SW480 (cell line): ENCODE measurements at regions not wholly inside any gene's neighbourhood (a gene's known extent, or its start where the extent isn't known, plus 50 kb on each side); places are given as distances from the start of the nearest gene placed in this dataset.

Experiments used
- DNase-seq: peaks from one replicate; pipeline ENCODE4 v3.0.0-alpha.2; 2016; ENCODE audit warnings: low spot score

DNA sequence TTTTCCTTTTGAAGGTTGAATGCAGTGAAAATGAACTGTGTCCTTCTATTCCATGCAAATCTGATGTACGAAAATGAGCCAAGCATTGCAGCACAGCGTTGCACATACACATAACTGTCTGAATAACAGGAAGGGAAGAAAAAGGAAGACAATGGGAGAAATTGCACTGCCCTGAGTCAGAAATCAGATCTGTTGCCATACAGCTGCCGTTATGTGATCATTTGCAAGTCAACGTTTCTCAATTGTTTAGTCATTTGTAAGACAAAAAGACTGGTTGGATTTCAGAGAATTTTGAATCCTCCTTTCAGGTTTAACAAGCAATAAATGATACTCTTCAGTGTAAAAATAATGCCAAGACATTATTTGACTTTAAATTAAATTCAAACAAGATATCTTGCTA lies 284.1 kb downstream of the DSEL start:
- no peak for DNase-seq

DNA sequence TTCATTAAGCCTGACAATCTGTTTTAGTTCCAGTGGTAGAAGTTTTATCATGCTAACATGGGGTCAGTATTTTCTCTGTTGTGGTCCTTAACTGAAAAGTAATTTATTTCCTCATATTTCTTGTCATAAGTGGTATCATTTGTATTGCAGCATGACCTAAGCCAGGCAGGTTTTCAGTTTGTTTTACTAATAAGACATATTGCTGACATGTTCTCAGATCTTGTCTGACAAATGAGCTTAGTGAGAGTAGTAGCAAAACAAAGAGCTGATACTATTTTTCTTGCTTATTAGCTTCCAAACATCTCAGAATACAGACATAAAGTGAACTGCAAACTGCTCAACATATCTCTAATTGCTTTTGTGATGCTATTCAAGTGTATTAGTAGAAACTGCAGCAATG lies 293.6 kb downstream of the DSEL start:
- no peak for DNase-seq

DNA sequence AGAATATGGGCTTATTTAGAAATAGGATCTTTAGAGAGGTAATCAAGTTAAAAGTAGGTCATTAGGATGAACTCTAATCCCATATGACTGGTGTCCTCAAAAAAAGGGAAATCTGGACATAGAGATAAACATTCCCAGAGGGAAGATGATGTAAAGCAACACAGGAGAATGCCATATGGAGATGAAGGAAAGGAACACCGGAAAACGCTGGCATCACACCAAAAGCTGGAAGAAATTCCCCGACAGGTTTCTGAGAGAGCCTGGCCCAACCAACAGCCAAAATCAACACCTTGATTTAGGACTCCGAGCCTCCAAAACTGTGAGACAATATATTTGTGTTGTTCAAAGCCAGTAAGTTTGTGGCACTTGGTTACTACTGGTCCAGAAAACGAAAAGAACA lies 296.7 kb downstream of the DSEL start:
- no peak for DNase-seq

DNA sequence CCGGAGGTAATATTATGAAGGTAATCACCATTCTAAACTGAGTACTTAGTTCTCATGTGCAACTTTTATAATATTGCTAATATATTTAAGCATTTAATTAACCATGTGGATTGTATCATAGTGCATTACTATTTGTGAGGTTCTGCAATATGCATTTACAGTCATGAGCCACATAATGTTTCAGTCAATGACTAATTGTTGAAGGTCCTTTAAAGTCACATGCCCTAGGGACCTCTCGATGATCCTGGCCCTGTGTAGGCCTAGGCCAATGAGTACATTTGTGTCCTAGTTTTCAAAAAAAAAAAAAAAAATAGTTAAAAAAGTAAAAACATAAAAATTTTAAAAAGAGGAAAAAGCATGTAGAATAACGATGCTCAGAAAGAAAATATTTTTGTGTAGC lies 298.0 kb downstream of the DSEL start:
- DNase-seq, result no peak

DNA sequence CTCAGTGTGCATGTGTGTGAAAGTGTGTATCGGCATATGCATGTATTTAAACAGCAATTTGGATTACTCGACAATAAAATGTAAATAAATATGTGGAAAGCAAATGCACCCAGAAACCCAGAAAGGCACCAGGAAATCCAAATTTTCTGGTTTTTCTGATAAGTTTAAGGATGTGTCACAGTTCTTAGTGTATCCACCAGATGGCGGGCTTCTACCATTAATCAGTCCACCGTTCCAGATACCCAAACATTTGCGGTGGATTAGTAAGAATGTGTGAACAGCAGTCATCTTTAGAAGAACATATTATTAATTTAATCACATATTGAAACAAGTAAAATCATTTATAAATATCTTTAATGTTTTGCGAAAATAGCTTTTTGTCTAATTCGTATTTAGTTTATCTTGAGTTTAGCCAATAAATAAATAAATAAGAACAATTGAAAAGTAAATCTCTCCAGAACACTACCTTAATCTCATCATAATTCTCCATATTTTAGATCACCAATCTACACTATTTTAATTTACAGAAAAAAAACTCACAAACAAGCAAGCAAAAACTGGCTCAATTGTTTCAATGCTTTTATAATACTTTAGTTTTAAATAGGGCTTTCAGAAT lies 298.9 kb downstream of the DSEL start:
- peak; percentile 12 for DNase-seq

DNA sequence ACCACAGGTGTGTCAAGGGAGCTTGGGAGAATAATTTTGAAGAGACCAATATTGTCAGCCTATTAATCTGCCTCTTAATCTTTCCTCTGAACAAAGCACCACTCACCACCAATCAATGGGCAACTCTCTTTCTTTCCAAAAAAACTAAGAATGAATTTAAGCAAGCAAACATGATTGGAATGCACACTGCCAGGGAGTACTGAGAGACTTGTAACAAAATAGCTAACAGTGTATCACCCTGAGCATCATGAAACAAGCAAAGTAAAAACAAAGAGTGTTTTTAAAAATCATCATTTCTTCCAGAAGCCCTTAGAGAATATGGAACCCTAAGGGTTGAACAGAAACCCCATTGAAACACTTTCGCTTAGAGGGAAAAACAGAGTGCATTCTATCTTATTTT lies 299.7 kb downstream of the DSEL start:
- no peak for DNase-seq

DNA sequence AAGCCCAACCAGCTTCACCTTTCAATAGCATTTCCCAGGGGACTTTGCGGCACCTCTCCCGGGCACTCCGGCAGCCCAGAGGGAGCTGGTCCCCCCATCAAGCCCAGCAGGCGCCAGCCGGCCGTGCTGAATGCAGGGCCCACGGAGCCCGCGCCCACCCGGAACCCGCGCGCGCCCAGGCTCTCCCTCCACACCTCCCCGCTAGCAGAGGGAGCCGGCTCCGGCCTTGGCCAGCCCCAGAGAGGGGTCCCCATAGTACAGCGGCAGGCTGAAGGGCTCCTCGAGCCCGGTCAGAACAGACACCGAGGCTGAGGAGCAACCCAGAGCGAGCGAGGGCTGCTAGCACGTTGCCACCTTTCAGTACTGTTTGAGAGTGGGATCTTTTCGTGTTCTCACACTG lies 300.8 kb downstream of the DSEL start:
- no peak for DNase-seq

DNA sequence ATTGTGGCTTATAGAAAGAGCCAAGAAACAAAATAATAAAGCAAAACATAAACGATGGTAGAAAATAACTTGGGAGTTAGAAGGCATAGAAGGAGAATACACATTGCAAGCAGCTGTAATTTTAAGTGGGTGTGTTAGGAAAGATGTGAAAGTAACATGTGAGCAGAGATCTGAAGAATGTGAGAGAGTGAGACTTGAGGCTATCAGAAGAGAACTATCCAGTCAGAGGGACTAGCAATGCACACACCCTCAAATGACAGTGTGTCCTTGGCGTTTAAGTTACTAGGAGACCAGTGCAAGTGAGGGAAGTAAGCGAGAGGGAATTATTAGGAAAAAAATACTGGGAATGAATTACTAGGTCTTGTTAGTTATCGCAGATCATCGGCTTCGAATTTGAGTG lies 304.9 kb downstream of the DSEL start:
- no peak for DNase-seq

DNA sequence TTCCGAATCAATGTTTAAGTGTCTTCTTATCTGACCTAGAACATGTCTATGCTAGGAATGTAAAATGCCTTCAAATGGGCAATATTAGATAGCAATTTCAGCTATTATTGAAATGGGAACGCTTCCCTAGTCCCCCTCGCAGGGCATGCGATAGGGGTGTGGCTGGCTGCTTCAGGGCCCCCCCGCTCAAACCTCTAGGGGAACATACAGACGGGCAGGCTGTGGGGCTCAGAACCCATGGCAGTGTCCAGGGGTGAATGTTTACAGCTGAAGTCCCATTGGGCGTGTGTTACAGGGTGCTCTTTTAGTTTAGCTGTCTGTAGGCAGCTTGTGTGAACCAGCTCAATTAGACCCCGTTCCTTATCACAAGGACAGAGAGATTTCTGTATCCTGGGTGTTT lies 315.9 kb downstream of the DSEL start:
- DNase-seq, result no peak

DNA sequence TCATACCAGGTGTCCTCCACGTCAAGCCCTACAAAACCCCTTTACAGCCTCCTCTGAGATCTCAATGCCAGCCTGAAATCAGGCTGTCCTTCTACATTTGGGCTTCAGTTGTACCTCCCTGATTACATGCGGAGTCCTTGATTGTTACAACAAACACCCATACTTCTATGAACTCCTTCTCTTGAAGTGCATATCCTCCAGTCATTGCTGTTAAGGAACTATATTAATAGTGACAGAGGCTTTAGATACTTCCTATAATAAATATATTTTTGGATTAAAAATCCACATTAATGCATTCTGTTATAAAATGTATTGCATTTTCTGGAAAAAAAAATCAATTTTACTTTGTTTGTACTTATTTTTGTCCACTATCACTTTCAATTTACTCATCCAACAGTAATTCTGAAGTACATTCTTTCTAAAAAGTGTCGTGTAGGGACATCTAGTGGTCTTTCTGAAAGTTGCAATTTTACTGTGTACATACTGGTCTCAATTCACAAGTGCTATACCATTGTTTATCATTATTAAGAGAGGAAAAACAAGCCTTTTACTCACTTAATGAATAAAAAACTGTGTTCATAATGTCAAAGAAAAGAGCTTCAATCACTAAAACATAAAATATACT lies 316.4 kb downstream of the DSEL start:
- peak; percentile 31 for DNase-seq

DNA sequence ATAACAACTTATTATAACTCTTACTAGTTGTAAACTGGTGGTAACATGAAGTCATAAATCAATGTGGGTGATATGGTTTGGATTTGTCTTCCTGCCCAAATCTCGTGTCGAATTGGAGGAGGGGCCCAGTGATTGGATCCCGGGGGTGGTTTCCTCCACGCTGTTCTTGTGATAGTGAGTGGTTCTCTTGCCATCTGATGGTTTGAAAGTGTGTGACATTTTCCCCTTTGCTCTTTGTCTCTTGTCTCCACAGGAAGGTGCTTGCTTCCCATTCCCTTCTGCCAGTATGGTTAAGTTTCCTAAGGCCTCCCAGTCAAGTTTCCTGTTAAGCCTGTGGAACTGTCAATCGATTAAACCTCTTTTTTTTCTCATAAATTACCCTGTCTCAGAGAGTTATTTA lies 321.6 kb downstream of the DSEL start:
- no peak for DNase-seq

DNA sequence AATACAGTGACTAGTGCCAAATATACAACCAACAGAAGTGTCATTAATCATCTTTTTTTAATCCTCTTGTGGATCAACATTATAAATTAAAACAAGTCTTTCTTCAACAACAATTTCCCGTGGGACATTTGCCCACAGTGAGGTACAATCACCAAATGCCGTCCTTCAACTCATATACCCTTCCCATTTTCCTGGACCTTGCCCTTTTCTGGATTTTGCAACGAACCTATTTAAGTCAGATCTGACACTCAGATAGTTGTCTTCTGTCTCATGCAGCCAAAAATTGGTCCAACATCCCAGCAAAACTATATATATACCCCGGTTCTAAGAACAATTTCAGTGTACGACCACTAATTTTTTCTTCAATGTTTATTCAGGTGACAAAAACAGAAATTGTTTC lies 324.0 kb downstream of the DSEL start:
- DNase-seq, result no peak

DNA sequence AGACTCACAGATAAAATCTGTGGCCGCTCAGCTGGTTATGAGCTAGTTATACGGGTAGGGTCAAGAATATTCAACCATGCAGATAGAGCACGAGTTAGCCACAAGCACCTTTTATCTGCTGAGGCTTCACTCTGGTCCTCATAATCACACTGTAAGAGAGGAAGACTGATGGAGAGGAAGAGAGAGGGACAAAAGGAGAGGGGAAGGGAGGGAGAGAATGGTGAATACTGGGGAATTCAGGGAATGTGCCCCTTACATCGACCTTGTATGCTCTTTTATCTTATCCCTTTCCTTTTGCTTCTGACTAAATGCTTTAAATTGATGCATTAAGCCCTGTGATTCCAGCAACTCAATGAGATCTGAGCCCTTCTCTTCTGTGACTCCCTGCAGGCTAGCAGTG lies 333.1 kb downstream of the DSEL start:
- no peak for DNase-seq

DNA sequence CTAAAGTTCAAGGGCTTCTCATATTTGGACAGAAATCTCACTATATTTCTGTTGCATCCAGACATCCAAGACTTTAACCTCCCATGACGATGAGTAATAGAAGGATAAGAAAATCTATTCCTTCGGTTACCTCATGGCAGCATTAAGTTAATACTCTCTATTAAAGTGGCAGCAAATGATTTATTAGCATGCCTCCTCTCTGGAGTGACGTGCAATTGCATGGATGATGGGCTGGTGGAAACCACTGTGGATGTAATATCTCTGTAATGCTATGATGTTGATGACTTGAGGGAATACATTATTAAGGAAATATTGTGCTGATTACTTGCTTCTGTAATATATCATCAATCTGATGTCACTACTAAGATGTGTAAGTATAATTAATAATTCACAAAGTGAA lies 336.8 kb downstream of the DSEL start:
- no peak for DNase-seq

DNA sequence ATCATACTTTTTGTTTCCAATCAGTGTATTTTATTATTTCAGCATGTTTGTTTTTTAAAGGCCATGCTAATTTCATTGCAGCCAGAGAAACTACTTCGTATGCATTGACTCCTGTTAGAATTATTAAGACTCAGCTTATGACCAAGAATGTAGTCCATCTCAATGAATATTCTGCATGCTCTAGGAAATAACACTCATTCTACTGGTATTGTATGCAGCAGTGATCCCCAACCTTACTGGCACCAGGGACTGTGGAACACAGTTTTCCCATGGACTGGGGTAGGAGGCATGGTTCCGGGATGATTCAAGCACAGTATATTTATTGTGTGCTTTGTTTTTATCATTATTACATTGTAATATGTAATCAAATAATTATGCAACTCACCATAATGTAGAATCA lies 356.9 kb downstream of the DSEL start:
- no peak for DNase-seq

DNA sequence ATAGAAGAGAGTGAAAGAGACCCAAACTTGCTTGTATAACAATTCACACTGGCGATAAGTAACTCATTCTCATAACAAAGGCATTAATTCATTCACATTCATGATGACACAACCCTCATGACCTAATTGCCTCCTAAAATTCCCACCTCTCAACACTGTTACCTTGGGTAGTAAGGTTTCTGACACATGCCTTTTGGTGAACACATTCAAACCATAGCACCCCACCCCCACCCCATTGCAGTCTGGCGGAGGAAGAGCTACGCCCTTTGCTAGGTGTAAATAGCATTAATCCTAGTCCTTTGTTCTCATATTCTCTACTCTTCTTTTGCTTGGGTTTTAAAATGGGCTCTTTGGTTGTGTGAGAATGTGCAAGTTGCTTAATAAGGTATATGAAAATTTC lies 361.5 kb downstream of the DSEL start:
- DNase-seq, result no peak

DNA sequence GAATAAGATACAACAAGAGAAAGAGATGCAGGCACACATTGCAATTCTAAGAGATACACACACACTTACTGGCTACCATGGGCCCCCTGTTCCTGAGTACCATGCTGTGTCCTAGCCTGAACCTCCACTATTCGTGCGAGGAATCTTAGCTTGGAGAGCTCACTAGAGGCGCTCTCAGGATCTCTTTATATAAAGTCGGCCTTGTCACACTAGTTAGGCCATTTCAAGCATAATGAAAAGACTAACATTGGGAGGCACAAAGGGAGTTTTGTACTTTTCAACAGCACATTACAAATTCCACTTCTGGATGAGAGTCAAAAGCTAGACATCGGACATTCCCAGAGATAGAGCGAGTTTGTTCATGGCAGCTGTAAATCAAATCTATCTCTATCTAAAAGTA lies 365.2 kb downstream of the DSEL start:
- no peak for DNase-seq

DNA sequence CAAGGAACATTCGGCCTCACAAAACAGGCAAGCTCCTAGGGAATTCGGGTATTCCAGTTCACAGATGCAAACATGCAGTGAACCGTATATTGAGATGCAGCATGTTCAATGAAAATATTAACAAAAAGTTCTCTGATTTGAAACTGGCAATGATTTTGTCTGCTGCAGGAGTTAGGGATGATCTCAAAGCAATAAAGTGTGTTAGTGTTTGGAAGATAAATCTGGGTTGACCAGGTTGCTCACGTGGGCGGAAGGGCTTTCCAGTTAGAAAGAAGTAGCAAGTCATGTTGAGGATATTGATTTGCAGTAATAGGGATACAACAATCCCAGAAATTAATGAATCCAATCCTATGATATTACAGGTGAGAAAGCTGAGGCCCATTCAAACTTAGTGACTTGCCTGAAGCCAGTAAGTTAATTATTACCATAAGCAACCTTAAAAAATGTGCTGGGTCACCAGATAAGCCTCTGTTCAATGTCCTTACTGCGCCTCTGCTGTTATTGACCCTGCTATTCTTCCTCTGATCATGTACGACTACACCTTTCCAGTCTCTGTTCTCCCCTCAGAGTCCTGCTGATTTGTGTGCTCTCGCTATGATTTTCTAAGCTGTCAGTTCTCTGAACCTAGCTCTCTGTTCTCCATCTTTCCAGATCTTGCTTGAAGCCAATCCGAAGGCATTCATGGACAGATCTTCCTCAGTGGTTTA lies 370.8 kb downstream of the DSEL start:
- DNase-seq, result peak; percentile 0

DNA sequence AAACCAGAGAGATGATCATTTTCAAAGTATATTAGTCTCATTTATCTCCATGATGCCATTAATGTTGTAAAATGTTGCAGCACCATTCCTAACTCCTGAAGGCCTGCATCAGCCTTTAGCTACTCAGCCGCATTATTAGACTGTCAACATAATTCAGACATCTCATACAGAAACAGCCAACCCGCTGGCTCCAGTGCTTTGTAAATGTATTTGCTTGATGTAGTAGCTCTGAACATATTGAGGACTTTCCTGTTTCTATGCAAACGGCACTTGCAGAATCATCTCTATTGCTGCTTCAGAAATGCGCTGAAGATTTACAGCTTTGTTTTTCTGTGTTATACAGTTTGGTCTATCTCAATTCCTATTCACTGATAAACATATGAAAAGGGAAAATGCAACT lies 372.2 kb downstream of the DSEL start:
- DNase-seq, result no peak

DNA sequence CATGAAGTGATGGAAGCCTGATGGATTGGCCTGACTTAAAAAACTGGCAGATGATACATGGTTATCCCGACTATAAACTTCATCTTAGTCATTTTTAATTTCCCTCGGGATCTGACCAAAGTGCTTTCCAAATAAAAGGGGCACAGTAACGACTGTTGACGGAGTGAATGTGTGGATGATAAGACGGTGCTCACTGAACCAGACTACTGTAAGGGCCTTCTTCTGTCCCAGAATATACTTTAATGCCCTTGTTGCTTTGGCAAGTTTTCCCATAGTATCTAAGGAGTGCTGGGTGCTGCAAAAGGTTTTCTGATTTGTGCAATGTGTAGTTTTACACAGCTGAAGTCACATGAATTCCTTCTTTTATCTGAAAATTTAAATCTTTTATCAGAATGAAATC lies 373.5 kb downstream of the DSEL start:
- DNase-seq, result no peak

DNA sequence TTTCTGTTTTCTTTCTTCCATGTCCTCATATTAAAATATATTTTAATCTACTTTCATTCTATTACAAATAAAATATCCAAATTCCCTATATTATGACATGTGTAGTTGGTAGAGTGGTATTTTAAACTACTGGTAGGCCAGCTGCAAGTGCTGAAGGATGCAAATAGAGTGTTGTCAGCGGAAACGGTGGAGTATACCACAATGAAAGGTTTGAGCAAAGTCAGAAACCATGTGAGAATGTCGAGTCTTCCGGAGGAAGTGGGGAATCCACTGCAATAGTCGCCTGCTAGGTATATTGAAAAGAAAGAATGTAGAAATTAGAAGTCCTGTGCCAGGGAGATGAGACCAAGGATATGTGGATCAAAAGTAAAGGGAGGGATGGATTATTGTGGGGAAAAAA lies 373.9 kb downstream of the DSEL start:
- no peak for DNase-seq

DNA sequence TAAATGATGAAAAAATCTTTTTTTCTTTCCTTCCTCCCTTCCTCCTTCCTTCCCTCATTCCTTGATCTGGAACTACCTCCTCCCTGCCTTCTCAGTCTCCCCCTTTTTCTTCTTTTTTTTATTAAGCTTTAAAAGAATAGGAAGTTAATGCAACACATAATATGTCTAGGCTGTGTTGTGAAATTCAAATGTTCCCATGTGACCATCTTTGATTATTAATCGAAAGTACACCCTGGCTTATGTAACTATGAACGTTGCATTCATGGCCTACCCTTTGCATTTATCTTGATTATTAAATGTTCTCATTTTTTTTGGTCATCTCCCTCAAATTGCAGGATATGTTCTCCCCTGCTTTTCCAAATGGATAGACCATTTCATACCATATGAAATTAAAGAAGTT lies 376.0 kb downstream of the DSEL start:
- DNase-seq, result no peak

DNA sequence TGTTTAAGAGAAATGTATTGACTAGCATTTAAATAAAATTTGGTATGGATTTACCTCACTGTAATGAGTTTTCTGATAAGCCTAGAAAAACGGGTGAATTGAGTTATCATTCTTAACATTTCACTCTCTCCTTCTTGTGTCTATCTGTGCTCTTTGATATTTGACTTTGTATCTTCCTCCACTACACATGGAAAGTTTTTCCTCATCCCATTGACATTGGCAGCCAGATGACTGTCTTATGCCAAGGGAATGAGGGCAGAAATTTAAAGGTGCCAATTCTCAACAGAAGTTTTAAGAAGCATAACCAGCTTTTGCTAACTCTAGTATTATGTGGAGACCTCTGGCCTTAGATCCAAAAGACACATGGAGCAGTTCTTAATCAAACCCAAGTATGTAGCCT lies 376.6 kb downstream of the DSEL start:
- no peak for DNase-seq

DNA sequence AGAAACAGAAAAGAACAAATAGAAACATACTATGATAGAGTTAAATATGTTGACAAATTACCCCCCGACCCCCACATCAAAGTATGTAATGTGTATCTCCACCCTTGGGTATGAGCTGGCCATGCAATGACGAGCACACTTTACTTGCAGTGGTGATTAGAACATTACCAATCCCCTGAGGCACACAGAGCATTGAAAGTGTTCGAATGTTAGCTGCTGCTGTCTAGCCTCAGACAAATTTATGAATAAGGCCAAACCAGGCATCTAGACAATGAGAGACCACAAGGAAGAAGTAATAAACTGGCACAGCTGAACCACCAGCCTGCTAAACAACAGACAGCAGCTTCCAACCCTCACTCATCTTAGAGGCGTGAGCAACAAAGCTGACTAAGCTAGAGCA lies 380.5 kb downstream of the DSEL start:
- DNase-seq, result no peak
